HFFc6 (cell line): ENCODE measurements at regions not wholly inside any gene's neighbourhood (a gene's known extent, or its start where the extent isn't known, plus 50 kb on each side); places are given as distances from the start of the nearest gene placed in this dataset.

ENCODE experiments used
- DNase-seq: peaks from one replicate; pipeline ENCODE4 v3.0.0-alpha.2; 2018
- H3K27ac Mint-ChIP-seq: 2 replicates; pipeline ENCODE4 v1.8.0; 2020; ENCODE audit warnings: mild to moderate bottlenecking, mixed read lengths
- H3K27me3 Mint-ChIP-seq: 2 replicates; pipeline ENCODE4 v1.8.0; 2021; ENCODE audit warnings: mild to moderate bottlenecking, moderate library complexity, mixed read lengths; ENCODE audit not compliant: insufficient read depth
- H3K36me3 Mint-ChIP-seq: 2 replicates; pipeline ENCODE4 v1.8.0; 2021; ENCODE audit warnings: low read depth, mixed read lengths
- H3K4me1 Mint-ChIP-seq: 2 replicates; pipeline ENCODE4 v1.8.0; 2020; ENCODE audit warnings: low read depth, mixed read lengths
- H3K4me3 Mint-ChIP-seq: 2 replicates; pipeline ENCODE4 v1.8.0; 2020; ENCODE audit warnings: mild to moderate bottlenecking, moderate library complexity, mixed read lengths
- H3K9me3 Mint-ChIP-seq: 2 replicates; pipeline ENCODE4 v1.8.0; 2020; ENCODE audit warnings: mild to moderate bottlenecking, mixed read lengths
- CTCF ChIP-seq: fragments of 200-600 bp; sonication (generic); IDR thresholded peaks from 2 replicates; pipeline ENCODE4 v1.5.0; 2021; ENCODE audit warnings: antibody characterized with exemption, mild to moderate bottlenecking

GRCh38 chr21:28207436-28208173 lies 785.1 kb downstream of the LTN1 start:
- Mint-ChIP-seq H3K9me3 (no peaks in the 10 kb centered on the region), H3K4me1 (peaks cover 25% of the 10 kb centered on the region)

GRCh38 chr21:28200726-28201125 lies 792.0 kb downstream of the LTN1 start:
- DNase-seq: no peak
- H3K27me3 Mint-ChIP-seq: no peaks in the 10 kb centered on the region; the same call in 1 of the 2 replicates
- no peaks in the 10 kb centered on the region; the same call in 1 of the 2 replicates for H3K9me3 Mint-ChIP-seq
- H3K4me1 Mint-ChIP-seq: peaks cover 10% of the 10 kb centered on the region
- no peak overlapping the region for H3K4me3 Mint-ChIP-seq
- H3K27ac Mint-ChIP-seq: no peak overlapping the region
- peaks cover 36% of the 10 kb centered on the region for H3K36me3 Mint-ChIP-seq
- no peak for TF ChIP-seq CTCF

More at GRCh38 chr21:28207436-28208173, 785.1 kb downstream of the LTN1 start:
- DNase-seq: peak; percentile 87
- Mint-ChIP-seq H3K27ac (peak overlapping the region; percentile 74), H3K27me3 (no peaks in the 10 kb centered on the region; the same call in 1 of the 2 replicates), H3K36me3 (peaks cover 5% of the 10 kb centered on the region; the same call in 1 of the 2 replicates), H3K4me3 (peak overlapping the region; percentile 81)
- no peak for TF ChIP-seq CTCF

GRCh38 chr21:28196981-28197380 lies 795.7 kb downstream of the LTN1 start:
- H3K4me3 Mint-ChIP-seq: no peak overlapping the region
- peaks cover 42% of the 10 kb centered on the region for H3K36me3 Mint-ChIP-seq
- H3K9me3 Mint-ChIP-seq: peaks cover 6% of the 10 kb centered on the region
- H3K4me1 Mint-ChIP-seq: peaks cover 10% of the 10 kb centered on the region
- H3K27ac Mint-ChIP-seq: no peak overlapping the region
- H3K27me3 Mint-ChIP-seq: no peaks in the 10 kb centered on the region
- DNase-seq: no peak
- no peak for TF ChIP-seq CTCF

GRCh38 chr21:28193189-28193588 lies 799.5 kb downstream of the LTN1 start:
- TF ChIP-seq CTCF: peak; percentile 54

GRCh38 chr21:28186604-28187003 lies 806.1 kb downstream of the LTN1 start:
- DNase-seq: no peak
- peaks cover 12% of the 10 kb centered on the region; the same call in 1 of the 2 replicates for H3K36me3 Mint-ChIP-seq
- H3K9me3 Mint-ChIP-seq: peaks cover 11% of the 10 kb centered on the region
- H3K27me3 Mint-ChIP-seq: no peaks in the 10 kb centered on the region
- no peak for TF ChIP-seq CTCF
- H3K27ac Mint-ChIP-seq: no peak overlapping the region
- H3K4me1 Mint-ChIP-seq: no peaks in the 10 kb centered on the region
- H3K4me3 Mint-ChIP-seq: no peak overlapping the region

More at GRCh38 chr21:28193189-28193588, 799.5 kb downstream of the LTN1 start:
- peaks cover 6% of the 10 kb centered on the region for H3K9me3 Mint-ChIP-seq
- H3K4me1 Mint-ChIP-seq: peaks cover 10% of the 10 kb centered on the region
- no peak overlapping the region for H3K4me3 Mint-ChIP-seq
- peaks cover 31% of the 10 kb centered on the region for H3K36me3 Mint-ChIP-seq
- no peaks in the 10 kb centered on the region for H3K27me3 Mint-ChIP-seq
- H3K27ac Mint-ChIP-seq: no peak overlapping the region
- no peak for DNase-seq
